HG03064 (cell line): ENCODE measurements at regions not wholly inside any gene's neighbourhood (a gene's known extent, or its start where the extent isn't known, plus 50 kb on each side); places are given as distances from the start of the nearest gene placed in this dataset.

Experiments used
- ATAC-seq: cut with Tn5 transposase; IDR thresholded peaks from one replicate; pipeline ENCODE4 v1.9.1; 2021; ENCODE audit warnings: low read depth; ENCODE audit not compliant: unreplicated experiment

DNA sequence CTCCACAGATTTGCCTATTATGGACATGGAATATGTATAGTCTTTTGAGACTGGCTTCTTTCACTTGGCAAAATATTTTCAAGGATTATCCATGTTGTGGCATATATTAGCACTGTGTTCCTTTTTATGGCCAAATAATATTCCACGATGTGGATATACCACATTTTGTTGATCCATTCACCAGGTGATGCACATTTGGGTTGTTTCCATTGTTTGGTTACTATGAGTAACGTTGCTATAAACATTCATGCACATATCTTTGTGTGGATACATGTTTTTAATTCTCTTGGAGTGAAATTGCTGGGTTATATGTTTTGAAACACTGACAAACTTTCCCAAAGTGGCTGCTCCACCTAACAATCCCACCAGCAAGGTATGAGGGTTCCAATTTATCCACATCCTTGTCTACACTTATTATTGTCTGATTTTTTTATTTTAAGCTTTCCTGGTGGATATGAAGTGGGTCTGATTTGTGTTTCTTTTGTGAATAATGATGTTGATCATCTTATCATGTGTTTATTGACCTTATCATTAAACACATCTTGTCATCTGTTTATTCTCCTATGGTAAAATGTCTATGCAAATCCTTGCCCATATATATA lies 116.2 kb upstream of the FRMD6 start:
- ATAC-seq = no peak

DNA sequence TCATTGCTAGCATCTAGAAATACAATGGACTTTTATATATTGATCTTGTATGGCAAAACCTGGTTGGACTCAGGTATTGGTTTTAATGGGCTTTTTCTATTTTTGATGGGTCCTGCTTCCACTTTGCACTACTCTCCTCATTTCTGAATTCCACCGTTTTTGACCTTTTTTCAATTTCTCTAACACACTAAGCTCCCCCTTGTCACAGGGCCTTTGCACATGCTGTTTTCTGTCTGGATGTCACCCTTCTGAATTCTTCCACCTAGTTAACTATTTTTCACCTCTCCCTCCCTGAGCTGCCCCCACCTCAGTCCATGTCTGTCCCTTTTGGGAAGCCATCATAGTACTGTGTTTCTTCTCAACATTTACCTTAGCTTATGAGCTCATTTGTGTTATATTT lies 112.7 kb upstream of the FRMD6 start:
- ATAC-seq = no peak

GRCh38 chr14:51539571-51540037 lies 112.1 kb upstream of the FRMD6 start:
- no peak for ATAC-seq

- ATAC-seq = no peak
Observed at GRCh38 chr14:51540364-51540763, 111.3 kb upstream of the FRMD6 start.

DNA sequence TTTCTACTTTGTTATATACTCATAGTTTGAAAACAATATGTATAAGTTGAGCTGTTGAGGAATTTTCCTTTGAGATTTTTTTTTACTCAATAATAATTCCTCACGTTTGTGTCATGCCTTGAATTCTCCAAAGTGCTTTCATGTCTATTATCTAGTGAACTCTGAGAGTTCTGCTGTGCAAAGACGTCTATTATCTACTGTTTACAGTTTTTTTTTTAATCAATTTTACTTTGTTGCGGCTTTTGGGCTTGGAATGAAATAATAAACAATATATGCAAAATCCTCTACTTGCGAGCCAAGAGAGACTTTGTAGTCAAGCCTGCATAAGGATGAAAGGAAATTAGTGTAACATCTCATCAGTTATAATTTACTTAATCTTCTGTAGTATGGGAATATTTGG lies 107.2 kb upstream of the FRMD6 start:
- ATAC-seq = no peak

DNA sequence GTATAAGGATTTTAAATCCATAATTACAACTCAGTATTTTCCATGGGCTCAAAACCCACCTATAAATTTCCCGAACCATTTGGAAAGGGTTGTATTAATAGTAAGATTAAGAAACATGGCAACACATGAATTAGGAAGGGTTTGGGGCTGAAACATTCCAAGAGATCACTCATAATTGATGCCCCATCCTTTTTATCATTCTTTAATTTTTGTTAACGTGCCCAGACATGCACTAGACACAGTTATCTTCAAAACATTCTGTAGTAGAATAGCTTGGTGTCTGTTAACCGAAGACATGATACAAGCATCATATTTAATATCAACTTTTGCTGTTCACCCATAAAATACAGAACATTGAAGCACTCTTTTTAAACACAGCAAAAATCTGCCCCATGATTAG lies 106.8 kb upstream of the FRMD6 start:
- no peak for ATAC-seq

DNA sequence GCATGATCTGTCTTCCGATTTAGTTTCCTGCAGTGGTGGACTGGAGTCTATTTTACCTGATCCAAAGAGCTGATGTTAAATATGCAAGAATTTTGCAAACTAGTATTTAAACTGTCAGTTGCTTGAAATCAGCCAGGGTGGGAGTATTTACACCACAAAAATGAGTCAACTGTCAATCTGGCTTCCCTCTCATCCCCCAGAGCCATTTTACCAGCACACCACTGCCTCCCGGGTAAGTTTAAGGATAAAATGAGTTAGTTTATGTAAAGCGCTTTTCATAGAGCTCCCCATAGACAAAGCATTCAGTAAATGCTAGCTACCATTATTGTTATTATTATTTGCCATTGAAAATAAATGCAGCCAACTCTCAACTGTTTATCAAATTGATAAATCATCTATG lies 106.3 kb upstream of the FRMD6 start:
- ATAC-seq = no peak

- no peak for ATAC-seq
Observed at GRCh38 chr14:51546099-51546498, 105.6 kb upstream of the FRMD6 start.

DNA sequence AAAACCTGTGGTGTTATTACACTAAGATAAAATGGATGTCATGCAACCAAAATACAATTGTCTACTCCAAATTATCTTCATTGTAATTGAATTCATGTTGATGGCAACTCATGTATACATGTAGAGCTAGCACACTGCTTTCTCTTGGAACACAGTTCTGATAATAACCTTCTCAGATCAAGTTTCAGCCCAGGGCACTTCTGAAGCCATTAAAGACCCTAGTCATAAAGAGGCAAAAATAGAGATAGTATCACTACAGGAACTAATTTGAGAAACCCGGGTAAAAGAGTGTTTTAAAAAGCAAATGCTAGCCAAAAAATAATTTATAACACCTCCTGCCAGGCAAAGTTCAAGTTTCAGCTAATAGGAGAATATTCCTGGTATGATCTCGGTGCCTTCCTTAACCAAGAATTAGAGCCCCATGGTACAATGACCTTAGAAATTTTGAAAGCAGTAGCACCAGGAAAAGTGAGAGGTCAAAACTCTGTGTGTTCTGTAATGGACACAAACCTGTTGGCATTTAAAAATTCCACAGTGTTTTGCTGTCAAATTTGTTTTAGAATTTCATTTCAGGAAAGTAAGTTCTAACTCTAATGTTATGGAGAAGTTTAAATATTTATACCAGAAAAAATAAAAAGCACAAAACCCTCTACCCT lies 105.0 kb upstream of the FRMD6 start:
- ATAC-seq = no peak

GRCh38 chr14:51547260-51547659 lies 104.5 kb upstream of the FRMD6 start:
- ATAC-seq = no peak

- ATAC-seq = no peak
Observed at GRCh38 chr14:51547701-51548100, 104.0 kb upstream of the FRMD6 start.

GRCh38 chr14:51548187-51548586 lies 103.5 kb upstream of the FRMD6 start:
- no peak for ATAC-seq

- no peak for ATAC-seq
Observed at GRCh38 chr14:51550636-51551035, 101.1 kb upstream of the FRMD6 start.

DNA sequence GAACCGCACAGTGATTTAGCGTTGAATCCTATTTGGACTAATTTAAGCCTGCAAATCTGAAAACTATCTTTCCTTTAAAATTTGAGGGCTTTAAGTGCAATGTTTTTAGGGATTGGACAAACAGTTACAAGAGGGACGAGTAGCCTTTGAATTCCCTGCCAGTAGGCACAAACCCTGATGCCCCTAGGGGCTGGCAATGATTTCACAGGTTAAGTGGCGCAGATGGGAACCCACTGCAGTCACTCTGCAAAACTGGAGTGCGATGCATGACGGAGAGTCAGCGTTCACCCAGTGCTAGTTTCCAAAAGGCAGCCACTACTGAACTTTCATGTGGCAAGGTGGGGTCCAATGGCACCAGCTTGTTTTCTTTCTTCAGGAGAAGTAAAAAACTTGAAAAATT lies 99.4 kb upstream of the FRMD6 start:
- ATAC-seq = no peak

DNA sequence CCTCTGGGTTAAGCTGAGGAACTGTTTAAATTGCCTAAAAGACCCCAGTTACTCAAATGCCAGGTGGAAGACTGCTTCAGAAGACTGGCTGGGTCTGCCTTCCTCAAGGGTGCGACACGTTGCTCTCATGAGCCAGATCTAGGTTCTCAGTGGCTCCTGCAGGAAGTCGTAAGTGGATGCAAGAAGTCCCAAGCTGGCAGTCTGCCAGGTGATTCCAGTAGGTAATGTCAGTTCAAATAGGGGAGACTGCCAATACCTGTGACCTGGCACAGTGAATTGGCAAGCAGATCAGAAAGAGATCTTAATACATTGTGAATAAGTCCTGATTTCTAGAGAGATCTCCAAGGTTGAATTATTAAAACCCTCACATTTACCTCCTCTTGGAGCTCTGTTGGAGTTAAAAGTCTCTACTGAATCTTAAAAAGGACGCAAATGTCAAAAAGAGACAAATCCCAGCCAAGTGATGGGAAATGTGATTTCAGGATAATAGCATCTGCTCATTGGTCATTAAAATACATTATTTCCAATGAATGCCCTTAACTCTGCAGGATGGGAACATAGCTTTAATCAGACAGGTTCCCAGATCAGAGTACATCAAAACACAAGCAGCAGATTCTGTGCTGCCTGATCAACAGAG lies 98.8 kb upstream of the FRMD6 start:
- no peak for ATAC-seq

DNA sequence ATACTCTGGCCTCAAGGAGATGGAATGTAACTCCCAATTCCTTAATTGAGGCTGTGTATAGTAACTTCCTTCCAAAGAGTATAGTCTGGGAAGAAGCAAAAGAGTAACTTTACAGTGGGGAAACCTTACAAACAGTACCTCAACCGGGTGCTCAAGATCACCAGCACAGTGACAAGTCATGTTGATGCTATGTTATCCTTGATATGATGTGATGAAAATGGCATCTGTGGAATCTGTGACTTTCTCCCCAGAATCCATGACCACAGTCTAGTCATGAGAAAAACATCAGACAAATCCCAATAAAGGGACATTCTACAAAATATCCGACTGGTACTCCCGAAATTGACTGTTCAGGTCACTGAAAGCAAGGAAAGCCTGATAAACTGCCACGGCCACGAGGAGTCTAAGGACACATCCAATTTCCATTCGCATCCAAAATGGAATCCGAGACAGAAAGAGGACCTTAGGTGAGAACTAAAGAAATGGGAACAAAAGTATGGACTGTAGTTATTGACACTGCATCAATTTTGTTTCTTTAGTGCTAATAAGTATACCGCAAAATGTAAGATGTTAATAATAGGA lies 97.3 kb upstream of the FRMD6 start:
- no peak for ATAC-seq

GRCh38 chr14:51554953-51555352 lies 96.8 kb upstream of the FRMD6 start:
- no peak for ATAC-seq

GRCh38 chr14:51561141-51561540 lies 90.6 kb upstream of the FRMD6 start:
- no peak for ATAC-seq

DNA sequence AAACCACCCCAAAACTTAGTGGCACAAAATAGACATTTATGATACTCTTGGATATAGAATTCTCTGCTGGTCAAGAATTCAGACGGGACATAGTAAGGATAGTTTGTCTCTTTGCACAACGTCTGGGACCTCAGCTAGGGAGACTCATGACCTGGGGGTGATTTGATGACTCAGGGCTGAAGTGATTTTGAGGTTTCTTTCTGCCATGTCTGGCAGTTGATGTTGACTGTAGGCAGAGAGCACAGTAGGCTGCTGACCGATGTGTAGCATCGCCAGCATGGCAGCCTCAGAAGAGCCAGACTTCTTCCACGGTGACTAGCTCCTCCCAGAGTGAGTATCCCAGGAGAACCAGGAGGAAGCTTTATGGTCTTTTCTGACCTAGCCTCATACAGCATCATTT lies 88.9 kb upstream of the FRMD6 start:
- no peak for ATAC-seq

GRCh38 chr14:51563560-51563959 lies 88.2 kb upstream of the FRMD6 start:
- no peak for ATAC-seq

DNA sequence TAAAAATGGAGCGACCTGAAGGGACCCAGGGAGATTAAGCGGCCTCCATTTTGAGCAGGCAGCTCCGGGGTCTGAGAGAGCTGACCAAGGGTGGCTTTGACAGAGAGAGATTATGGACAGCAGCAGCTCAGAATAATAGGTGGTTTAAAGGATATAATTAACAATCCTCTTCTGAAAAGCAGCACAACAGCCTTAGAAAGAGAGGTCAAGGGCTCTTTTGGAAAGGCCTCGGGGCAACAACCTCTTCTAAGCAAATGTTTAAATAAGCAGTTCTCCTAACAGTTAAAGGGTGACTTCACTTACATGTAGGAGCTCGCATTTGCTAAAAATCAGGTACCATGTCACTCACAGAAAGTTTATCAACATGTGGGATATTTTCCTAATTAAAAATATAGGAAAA lies 87.2 kb upstream of the FRMD6 start:
- no peak for ATAC-seq
